Coronary artery (tissue), 2 donors: ENCODE measurements at regions not wholly inside any gene's neighbourhood (a gene's known extent, or its start where the extent isn't known, plus 50 kb on each side); places are given as distances from the start of the nearest gene placed in this dataset.

Experiments used
- DNase-seq: peaks from one replicate; pipeline ENCODE4 v3.0.0-alpha.2; 2017; ENCODE audit warnings: low spot score
- H3K27ac ChIP-seq, 2 donors: fragments of 200-600 bp; sonication (generic); one replicate each; pipeline ENCODE4 v1.5.1; 2016 to 2019
- H3K4me3 ChIP-seq: fragments of 200-600 bp; sonication (generic); 2 replicates; pipeline ENCODE4 v1.5.1; 2016; ENCODE audit warnings: mild to moderate bottlenecking, moderate library complexity
- CTCF ChIP-seq: fragments of 200-600 bp; sonication (generic); IDR thresholded peaks from one replicate; pipeline ENCODE4 v1.5.1; 2019; ENCODE audit warnings: antibody characterized with exemption

GRCh38 chr16:73735954-73736353 is 560.7 kb upstream of the PSMD7 start:
- TF ChIP-seq CTCF, result no peak
- Histone ChIP-seq H3K27ac (no peak overlapping the region), H3K4me3 (no peak overlapping the region)
- no peak for DNase-seq

GRCh38 chr16:73735018-73735417 is 561.6 kb upstream of the PSMD7 start:
- TF ChIP-seq CTCF, result no peak
- Histone ChIP-seq H3K27ac (no peak overlapping the region), H3K4me3 (no peak overlapping the region)
- no peak for DNase-seq

- H3K4me3 ChIP-seq, result no peak overlapping the region
- no peak for TF ChIP-seq CTCF
- DNase-seq, result no peak
- H3K27ac ChIP-seq, result no peak overlapping the region
Observed at GRCh38 chr16:73732681-73733080, 563.9 kb upstream of the PSMD7 start.

GRCh38 chr16:73732143-73732542 is 564.5 kb upstream of the PSMD7 start:
- no peak overlapping the region for H3K4me3 ChIP-seq
- no peak for DNase-seq
- no peak for TF ChIP-seq CTCF
- no peak overlapping the region for H3K27ac ChIP-seq

- no peak for DNase-seq
- no peak overlapping the region for H3K4me3 ChIP-seq
- TF ChIP-seq CTCF, result no peak
- H3K27ac ChIP-seq, result no peak overlapping the region
Observed at GRCh38 chr16:73730481-73731090, 566.0 kb upstream of the PSMD7 start.

GRCh38 chr16:73725156-73725555 is 571.5 kb upstream of the PSMD7 start:
- DNase-seq, result no peak
- Histone ChIP-seq H3K4me3 (no peak overlapping the region), H3K27ac (no peak overlapping the region)
- TF ChIP-seq CTCF, result no peak

- DNase-seq, result no peak
- H3K4me3 ChIP-seq, result no peak overlapping the region
- TF ChIP-seq CTCF, result no peak
- H3K27ac ChIP-seq, result no peak overlapping the region
Observed at GRCh38 chr16:73724503-73724902, 572.1 kb upstream of the PSMD7 start.
